ENCODE measurements at regions not wholly inside any gene's neighbourhood (a gene's known extent, or its start where the extent isn't known, plus 50 kb on each side); places are given as distances from the start of the nearest gene placed in this dataset.
"Not testable (repeated sequence)": the region's sequence is repeated elsewhere in the genome, so short reads cannot be mapped to it uniquely, and the experiment has no call there.

DNA sequence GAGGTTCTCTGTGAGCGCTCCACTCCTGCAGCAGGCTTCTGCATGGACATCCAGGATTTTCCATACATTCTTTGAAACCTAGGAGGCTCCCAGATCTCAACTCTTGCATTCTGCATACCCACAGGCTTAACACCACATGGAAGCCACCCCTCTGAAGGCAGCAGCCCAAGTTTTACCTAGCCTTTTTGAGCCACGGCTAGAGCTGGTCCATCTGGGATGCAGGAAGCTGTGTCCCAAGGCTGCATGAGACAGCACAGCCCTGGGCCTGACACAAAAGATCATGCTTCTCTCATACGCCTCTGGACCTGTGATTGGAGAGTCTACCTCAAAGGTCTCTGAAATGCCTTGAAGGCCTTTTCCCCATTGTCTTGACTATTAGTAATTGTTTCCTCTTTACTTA, 53.6 kb upstream of the RPRM start:
- in situ Hi-C loops (cut with MboI; ENCODE audit: low pct_unique_long_range_greater_than_20kb, low sequenced_read_pairs, unreplicated experiment) = no loop called here
- DNase-seq (ENCODE audit: low spot score) = no peak
- TF ChIP-seq, protein P1, sequence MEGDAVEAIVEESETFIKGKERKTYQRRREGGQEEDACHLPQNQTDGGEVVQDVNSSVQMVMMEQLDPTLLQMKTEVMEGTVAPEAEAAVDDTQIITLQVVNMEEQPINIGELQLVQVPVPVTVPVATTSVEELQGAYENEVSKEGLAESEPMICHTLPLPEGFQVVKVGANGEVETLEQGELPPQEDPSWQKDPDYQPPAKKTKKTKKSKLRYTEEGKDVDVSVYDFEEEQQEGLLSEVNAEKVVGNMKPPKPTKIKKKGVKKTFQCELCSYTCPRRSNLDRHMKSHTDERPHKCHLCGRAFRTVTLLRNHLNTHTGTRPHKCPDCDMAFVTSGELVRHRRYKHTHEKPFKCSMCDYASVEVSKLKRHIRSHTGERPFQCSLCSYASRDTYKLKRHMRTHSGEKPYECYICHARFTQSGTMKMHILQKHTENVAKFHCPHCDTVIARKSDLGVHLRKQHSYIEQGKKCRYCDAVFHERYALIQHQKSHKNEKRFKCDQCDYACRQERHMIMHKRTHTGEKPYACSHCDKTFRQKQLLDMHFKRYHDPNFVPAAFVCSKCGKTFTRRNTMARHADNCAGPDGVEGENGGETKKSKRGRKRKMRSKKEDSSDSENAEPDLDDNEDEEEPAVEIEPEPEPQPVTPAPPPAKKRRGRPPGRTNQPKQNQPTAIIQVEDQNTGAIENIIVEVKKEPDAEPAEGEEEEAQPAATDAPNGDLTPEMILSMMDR (IDR thresholded peaks at IDR 0.05; ENCODE audit: extremely low read depth, insufficient read depth, missing control alignments) = no peak

DNA sequence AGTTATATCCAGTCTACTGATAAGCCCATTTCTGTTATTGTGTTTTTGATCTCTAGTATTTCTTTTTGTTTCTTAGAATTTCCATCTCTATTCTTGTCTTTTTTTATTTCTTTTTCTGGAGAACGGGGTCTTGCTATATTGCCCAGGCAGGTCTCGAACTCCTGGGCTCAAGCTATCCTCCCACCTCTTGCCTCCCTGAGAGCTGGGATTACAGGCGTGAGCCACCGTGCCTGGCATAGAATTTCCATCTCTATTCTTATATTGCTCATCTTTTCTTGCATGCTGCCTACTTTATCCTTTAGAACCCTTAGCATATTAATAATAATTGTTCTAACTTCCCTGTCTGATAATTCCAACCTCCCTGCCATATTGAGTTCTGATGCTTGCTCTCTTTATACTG, 55.2 kb upstream of the RPRM start:
- DNase-seq (ENCODE audit: low spot score); in situ Hi-C loops (cut with MboI; ENCODE audit: low pct_unique_long_range_greater_than_20kb, low sequenced_read_pairs, unreplicated experiment): not testable (repeated sequence)

DNA sequence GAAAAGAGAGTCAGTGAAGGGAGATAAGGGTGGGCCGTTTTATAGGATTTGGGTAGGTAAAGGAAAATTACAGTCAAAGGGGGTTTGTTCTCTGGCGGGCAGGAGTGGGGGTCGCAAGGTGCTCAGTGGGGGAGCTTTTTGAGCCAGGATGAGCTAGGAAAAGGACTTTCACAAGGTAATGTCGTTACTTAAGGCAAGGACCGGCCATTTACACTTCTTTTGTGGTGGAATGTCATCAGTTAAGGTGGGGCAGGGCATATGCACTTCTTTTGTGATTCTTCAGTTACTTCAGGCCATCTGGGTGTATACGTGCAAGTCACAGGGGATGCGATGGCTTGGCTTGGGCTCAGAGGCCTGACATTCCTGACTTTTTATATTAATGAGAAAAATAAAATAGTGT, 56.0 kb upstream of the RPRM start:
- DNase-seq (ENCODE audit: low spot score); in situ Hi-C loops (cut with MboI; ENCODE audit: low pct_unique_long_range_greater_than_20kb, low sequenced_read_pairs, unreplicated experiment): not testable (repeated sequence)

DNA sequence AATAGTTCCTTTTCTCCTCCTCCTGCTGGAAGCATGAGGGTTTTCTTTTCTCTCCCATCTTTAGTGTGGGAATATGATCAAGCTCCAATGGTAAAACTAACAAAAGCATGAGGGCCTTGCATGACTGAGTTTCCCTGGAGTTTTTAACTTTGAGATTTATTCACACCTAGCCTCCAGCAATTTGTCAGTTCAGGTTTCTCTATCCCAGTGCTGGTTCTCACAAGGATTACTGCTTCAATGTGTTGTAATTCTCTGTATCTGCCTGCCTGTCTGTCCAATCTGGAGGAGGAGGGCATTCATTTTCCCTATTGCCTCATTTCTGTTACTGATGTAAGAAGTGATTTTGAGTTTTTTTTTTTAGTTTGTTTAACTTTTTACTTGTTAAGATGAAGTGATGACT, 57.6 kb upstream of the RPRM start:
- TF ChIP-seq, protein P1 (IDR thresholded peaks at IDR 0.05; ENCODE audit: extremely low read depth, insufficient read depth, missing control alignments) = no peak
- no peak for DNase-seq (ENCODE audit: low spot score)
- in situ Hi-C loops (cut with MboI; ENCODE audit: low pct_unique_long_range_greater_than_20kb, low sequenced_read_pairs, unreplicated experiment) = no loop called here

DNA sequence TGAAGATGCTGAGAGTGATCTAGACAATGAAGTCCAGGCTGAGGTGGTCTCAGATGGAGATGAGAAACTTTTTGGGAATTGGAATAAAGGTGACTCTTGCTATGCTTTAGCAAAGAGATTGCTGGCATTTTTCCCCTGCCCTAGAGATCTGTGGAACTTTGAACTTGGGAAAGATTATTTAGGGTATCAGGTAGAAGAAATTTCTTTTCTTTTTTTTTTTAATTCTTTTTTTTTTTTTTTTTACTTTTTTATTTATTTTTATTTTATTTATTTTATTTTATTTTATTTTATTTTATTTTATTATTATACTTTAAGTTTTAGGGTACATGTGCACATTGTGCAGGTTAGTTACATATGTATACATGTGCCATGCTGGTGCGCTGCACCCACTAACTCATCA, 59.5 kb upstream of the RPRM start:
- in situ Hi-C loops (cut with MboI; ENCODE audit: low pct_unique_long_range_greater_than_20kb, low sequenced_read_pairs, unreplicated experiment); DNase-seq (ENCODE audit: low spot score): not testable (repeated sequence)

DNA sequence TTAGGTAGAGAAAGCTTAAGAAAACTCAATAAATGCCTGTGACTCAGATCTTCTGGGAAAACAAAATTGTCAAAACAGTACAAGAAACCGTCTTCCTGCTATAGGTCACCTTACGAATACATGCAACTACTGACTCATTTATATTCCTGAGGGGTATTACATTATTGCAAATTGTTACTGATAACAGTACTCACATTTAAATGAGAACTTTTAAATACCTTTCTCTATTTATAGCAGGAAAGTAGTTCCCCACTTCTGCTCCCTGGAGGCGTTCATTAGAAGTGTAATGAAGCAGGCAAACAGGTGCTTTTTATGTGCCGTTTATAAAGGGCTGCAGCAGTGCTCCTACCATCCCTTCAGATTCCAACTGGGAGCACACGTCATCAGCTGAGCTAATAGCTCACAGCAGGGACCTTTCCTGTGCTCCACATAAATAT, 65.1 kb upstream of the RPRM start:
- peak; percentile 19 for DNase-seq (ENCODE audit: low spot score)
- TF ChIP-seq, protein P1 (IDR thresholded peaks at IDR 0.05; ENCODE audit: extremely low read depth, insufficient read depth, missing control alignments) = no peak
- in situ Hi-C loops (cut with MboI; ENCODE audit: low pct_unique_long_range_greater_than_20kb, low sequenced_read_pairs, unreplicated experiment) = no loop called here

DNA sequence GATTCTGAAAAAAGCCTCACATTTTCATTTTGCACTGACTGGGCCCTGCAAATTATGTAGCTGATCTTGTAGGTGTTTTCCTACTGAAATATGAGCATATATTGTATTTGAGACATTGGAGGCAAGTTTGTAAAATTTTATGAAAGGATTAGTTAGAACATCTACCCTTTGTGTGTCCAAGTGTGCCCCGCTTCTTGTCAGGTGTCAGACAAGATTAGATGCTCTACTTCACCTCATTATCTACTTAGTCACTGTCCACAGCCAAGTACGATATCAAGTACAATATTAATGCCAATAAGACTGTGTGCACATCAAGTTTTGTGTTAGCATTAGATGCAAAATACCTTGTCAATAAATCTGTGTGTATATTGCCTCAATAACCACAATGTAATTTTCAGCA, 67.8 kb upstream of the RPRM start:
- TF ChIP-seq, protein P1 (IDR thresholded peaks at IDR 0.05; ENCODE audit: extremely low read depth, insufficient read depth, missing control alignments) = no peak
- in situ Hi-C loops (cut with MboI; ENCODE audit: low pct_unique_long_range_greater_than_20kb, low sequenced_read_pairs, unreplicated experiment) = no loop called here
- no peak for DNase-seq (ENCODE audit: low spot score)

DNA sequence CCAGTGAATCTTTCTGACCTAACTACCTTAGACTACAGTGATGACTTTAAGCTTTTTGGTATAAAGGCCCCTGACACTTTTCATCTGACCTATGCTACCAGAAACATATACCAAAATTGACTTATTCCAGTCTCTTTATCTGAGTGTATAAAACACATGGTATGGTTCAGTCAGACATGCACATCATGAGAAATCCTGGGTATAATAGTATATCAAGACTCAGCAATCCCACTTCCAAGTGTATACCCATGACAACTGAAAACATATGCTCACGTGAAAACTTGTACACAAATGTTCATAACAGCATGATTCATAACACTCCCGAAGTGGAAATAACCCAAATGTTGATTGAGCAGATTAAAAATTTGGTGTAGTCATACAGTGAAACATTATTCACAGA, 70.0 kb upstream of the RPRM start:
- TF ChIP-seq, protein P1 (IDR thresholded peaks at IDR 0.05; ENCODE audit: extremely low read depth, insufficient read depth, missing control alignments) = no peak
- no peak for DNase-seq (ENCODE audit: low spot score)
- in situ Hi-C loops (cut with MboI; ENCODE audit: low pct_unique_long_range_greater_than_20kb, low sequenced_read_pairs, unreplicated experiment) = no loop called here

Data from GM13977 (cell line).